Upper lobe of left lung (tissue), 4 donors: ENCODE measurements at regions not wholly inside any gene's neighbourhood (a gene's known extent, or its start where the extent isn't known, plus 50 kb on each side); places are given as distances from the start of the nearest gene placed in this dataset.

ENCODE experiments used
- CTCF ChIP-seq, 6 experiments: fragments of 450-650 bp in 4 of 6; fragments of 200-600 bp in 2 of 6; sonication (generic) in 2 of 6; IDR thresholded peaks; one replicate each; pipeline ENCODE4 v1.5.1; 2016 to 2019; ENCODE audit warnings: antibody characterized with exemption in 6 of 6
- POLR2A ChIP-seq, 4 donors: fragments of 450-650 bp; IDR thresholded peaks; one replicate each; pipeline ENCODE4 v1.5.1; 2016 to 2017; ENCODE audit warnings: antibody characterized with exemption in 4 of 4, mild to moderate bottlenecking in 2 of 4

- TF ChIP-seq POLR2A (IDR thresholded peaks at IDR 0.05) (no peak), CTCF (IDR thresholded peaks at IDR 0.05) (no peak)
Observed at GRCh38 chr5:26026044-26026443, 1012.3 kb downstream of the CDH9 start.
